Dermis blood vessel endothelial cell (primary cell): ENCODE measurements at regions not wholly inside any gene's neighbourhood (a gene's known extent, or its start where the extent isn't known, plus 50 kb on each side); places are given as distances from the start of the nearest gene placed in this dataset.

ENCODE experiments used
- DNase-seq: peaks from one replicate; pipeline ENCODE4 v3.0.0; 2010

GRCh38 chr2:149993316-149993715 lies 405.7 kb upstream of the MMADHC start:
- DNase-seq = no peak

- DNase-seq = peak; percentile 4
These were observed 404.0 kb upstream of the MMADHC start for GRCh38 chr2:149991576-149991975.

- no peak for DNase-seq
These were observed 403.4 kb upstream of the MMADHC start for GRCh38 chr2:149990965-149991364.

- DNase-seq = peak; percentile 88
These were observed 402.0 kb upstream of the MMADHC start for GRCh38 chr2:149989447-149990063.

GRCh38 chr2:149988361-149988760 lies 400.8 kb upstream of the MMADHC start:
- DNase-seq = peak; percentile 30

GRCh38 chr2:149986861-149987260 lies 399.3 kb upstream of the MMADHC start:
- no peak for DNase-seq

- no peak for DNase-seq
These were observed 396.7 kb upstream of the MMADHC start for GRCh38 chr2:149984311-149984710.

- DNase-seq = no peak
These were observed 384.5 kb upstream of the MMADHC start for GRCh38 chr2:149972066-149972465.

- peak; percentile 21 for DNase-seq
These were observed 367.5 kb upstream of the MMADHC start for GRCh38 chr2:149954981-149955600.

- no peak for DNase-seq
These were observed 366.1 kb upstream of the MMADHC start for GRCh38 chr2:149953627-149954026.

- DNase-seq = no peak
These were observed 343.9 kb upstream of the MMADHC start for GRCh38 chr2:149931486-149931885.

- no peak for DNase-seq
These were observed 340.4 kb upstream of the MMADHC start for GRCh38 chr2:149928011-149928410.

- peak; percentile 4 for DNase-seq
These were observed 338.6 kb upstream of the MMADHC start for GRCh38 chr2:149926149-149926548.

- DNase-seq = no peak
These were observed 337.1 kb upstream of the MMADHC start for GRCh38 chr2:149924549-149925213.

GRCh38 chr2:149924028-149924427 lies 336.5 kb upstream of the MMADHC start:
- no peak for DNase-seq

GRCh38 chr2:149921911-149922616 lies 334.5 kb upstream of the MMADHC start:
- no peak for DNase-seq

- no peak for DNase-seq
These were observed 332.8 kb upstream of the MMADHC start for GRCh38 chr2:149920389-149920788.

GRCh38 chr2:149915151-149915550 lies 327.6 kb upstream of the MMADHC start:
- DNase-seq = peak; percentile 2

GRCh38 chr2:149908726-149909683 lies 321.4 kb upstream of the MMADHC start:
- no peak for DNase-seq

- no peak for DNase-seq
These were observed 319.3 kb upstream of the MMADHC start for GRCh38 chr2:149906886-149907285.

- no peak for DNase-seq
These were observed 317.0 kb upstream of the MMADHC start for GRCh38 chr2:149904352-149905175.
